ENCODE measurements at regions not wholly inside any gene's neighbourhood (a gene's known extent, or its start where the extent isn't known, plus 50 kb on each side); places are given as distances from the start of the nearest gene placed in this dataset.

DNA sequence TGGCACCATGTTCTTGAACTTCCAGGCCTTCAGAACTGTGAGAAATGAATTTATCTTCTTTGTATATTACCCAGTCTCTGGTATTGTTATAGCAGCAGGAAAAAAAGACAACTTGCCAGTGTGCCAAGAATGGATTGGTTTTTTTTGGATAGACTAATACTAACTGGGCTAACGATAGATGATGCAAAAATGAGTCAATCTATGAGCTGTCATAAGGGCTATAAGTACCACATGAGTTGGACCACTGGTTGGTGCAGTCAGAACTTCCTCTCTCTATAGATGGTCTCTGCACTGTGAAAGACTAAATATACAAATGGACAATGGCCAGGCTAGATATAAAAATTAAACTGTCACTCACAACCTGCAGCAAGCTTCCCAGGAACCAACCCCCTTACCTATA, 87.6 kb upstream of the COL21A1 start:
- H3K4me3 ChIP-seq: no peak overlapping the region
- no peak for DNase-seq (ENCODE audit: low spot score)
- TF ChIP-seq, protein P1, sequence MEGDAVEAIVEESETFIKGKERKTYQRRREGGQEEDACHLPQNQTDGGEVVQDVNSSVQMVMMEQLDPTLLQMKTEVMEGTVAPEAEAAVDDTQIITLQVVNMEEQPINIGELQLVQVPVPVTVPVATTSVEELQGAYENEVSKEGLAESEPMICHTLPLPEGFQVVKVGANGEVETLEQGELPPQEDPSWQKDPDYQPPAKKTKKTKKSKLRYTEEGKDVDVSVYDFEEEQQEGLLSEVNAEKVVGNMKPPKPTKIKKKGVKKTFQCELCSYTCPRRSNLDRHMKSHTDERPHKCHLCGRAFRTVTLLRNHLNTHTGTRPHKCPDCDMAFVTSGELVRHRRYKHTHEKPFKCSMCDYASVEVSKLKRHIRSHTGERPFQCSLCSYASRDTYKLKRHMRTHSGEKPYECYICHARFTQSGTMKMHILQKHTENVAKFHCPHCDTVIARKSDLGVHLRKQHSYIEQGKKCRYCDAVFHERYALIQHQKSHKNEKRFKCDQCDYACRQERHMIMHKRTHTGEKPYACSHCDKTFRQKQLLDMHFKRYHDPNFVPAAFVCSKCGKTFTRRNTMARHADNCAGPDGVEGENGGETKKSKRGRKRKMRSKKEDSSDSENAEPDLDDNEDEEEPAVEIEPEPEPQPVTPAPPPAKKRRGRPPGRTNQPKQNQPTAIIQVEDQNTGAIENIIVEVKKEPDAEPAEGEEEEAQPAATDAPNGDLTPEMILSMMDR (IDR thresholded peaks at IDR 0.05): no peak
- H3K27ac ChIP-seq: no peak overlapping the region

DNA sequence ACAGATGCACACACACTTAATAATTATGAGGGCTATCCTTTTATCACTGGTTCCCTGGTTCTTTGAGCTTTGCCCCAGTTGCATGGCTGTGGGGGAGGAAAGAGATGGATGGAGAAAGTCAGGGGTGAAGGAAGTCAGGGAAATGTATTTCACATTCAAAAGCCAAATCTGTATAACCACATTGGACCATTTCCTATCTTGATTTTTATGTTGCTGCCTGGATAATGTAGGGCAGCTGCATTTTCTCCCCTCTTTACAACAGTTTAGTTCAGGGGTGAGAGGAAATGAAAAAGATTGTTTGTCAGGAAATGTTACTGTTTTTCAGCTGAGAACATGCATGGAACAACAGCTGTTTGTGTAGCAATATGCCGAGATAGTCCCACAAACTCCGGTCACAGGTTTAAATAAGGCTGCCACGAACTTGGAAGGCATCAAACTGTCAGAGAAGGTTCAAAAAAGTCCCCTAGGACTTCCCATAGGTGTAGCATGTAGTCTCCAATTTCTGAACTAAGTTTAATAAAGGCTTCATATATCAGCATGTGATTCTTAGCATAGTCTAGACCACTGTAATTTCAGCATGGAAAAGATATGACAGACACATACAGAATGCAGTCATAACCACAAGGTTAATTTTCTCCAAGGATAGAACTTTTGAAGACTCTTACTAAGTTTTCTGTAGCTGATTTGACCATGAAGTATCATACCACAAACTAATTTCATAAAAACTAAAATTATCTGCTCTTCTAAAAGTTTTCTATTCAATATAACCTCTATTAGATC, 82.1 kb upstream of the COL21A1 start:
- TF ChIP-seq, protein P1 (IDR thresholded peaks at IDR 0.05): no peak
- DNase-seq (ENCODE audit: low spot score): no peak
- Histone ChIP-seq H3K27ac (no peak overlapping the region), H3K4me3 (no peak overlapping the region)

DNA sequence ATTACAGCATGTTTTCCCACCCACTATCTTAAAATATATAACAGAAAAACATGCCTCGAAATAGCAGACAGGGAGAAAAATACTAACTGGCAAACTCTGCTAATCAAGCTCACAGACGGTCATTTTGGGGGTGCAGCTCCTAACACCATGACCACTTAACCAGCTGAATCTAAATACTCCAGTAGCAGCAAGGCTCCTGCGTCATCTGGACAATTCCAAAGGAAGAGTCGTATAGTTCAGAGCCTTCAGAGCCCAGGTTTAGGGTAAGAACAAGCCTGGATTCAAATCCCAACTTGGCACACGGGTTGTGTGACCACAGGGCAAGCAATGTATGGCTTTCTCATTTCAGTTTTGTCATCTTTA, 81.3 kb upstream of the COL21A1 start:
- TF ChIP-seq, protein P1 (IDR thresholded peaks at IDR 0.05): no peak
- no peak for DNase-seq (ENCODE audit: low spot score)
- H3K4me3 ChIP-seq: no peak overlapping the region
- H3K27ac ChIP-seq: no peak overlapping the region

DNA sequence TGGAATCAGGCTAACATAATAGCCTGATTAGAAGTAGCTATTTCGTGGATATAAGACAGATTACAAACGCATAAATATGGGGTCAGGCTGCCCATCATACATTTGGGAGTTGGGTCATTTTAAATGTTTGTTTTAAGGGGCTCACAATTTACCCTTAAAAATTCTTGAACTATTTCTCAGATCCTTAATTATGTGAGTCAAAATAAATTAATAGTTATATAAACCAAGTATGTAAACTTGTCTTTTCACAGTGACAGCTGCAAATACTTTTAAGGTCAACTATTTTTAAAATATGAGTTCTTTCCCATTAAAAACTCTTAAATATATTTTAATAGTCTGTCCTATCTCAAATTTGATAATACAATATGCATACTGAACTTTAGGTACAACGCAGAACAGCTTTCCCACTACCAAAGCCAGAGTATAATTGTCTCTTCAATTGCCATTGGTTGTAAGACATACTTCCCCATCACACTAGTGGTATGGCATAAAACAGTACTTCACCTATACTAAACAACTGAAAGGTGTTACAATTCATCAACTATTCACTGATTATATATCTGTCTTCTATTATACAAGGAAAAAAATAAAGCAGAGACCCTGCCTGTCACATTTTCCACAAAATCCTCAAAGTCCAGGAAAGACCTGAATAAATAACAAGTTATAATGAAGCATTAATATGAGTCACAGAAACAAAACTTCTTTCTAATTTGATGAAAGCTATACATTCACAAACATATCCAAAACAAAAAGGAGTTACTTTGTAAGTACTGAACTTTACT, 80.8 kb upstream of the COL21A1 start:
- TF ChIP-seq, protein P1 (IDR thresholded peaks at IDR 0.05): no peak
- no peak for DNase-seq (ENCODE audit: low spot score)
- Histone ChIP-seq H3K4me3 (no peak overlapping the region), H3K27ac (no peak overlapping the region)

DNA sequence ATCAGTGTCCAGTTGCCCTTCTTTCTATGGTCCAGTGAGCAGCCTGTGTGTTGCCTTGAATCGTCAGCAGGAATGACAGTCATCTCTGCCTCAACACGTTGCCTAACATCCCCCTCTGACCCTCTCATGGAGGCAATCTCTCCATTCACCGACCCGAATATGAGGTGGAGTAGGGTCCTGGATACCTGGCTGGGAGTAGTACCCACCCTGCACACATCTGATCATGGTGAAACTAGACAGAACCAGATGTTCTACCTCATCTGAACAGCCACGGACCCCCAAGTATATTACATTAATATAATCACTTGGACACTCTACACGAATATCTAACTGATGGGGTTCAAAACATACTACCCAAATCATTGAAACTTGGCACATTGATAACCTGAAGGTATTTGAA, 77.0 kb upstream of the COL21A1 start:
- Histone ChIP-seq H3K27ac (no peak overlapping the region), H3K4me3 (no peak overlapping the region)
- no peak for DNase-seq (ENCODE audit: low spot score)
- TF ChIP-seq, protein P1 (IDR thresholded peaks at IDR 0.05): no peak

DNA sequence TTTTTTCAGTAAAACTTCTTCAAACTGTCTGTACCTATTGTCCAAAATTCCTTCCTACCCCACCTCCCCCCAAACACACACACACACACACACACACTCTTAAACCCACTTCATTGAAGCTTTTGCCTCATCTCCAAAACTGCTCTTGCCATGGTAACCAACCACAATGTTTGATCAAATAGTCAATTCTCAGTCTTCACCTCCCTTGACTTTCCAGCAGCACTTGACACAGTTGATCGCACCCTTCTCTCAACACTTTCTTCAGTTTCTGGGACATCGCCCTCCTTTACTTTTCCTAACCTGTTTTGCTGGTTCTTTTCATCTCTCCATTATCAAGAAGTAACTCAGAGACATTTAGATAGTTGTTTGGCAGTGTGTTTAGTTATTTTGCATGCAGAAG, 71.5 kb upstream of the COL21A1 start:
- TF ChIP-seq, protein P1 (IDR thresholded peaks at IDR 0.05): no peak
- Histone ChIP-seq H3K27ac (no peak overlapping the region), H3K4me3 (no peak overlapping the region)
- DNase-seq (ENCODE audit: low spot score): no peak
